Ovary (tissue), 3 donors: ENCODE measurements at regions not wholly inside any gene's neighbourhood (a gene's known extent, or its start where the extent isn't known, plus 50 kb on each side); places are given as distances from the start of the nearest gene placed in this dataset.

Experiments
- CTCF ChIP-seq, 3 donors: fragments of 450-650 bp in 2 of 3; fragments of 200-600 bp in 1 of 3; IDR thresholded peaks; one replicate each; pipeline versions ENCODE4 v1.5.1 to v1.8.0; 2016 to 2022; ENCODE audit warnings: antibody characterized with exemption in 3 of 3, mild to moderate bottlenecking in 1 of 3
- EP300 ChIP-seq: sonication (generic); formaldehyde crosslinking; IDR thresholded peaks from one replicate; pipeline ENCODE4 v1.6.1; 2017; ENCODE audit warnings: antibody characterized with exemption
- donor health status: DM: no; HTN: no; CAD: no.

- TF ChIP-seq EP300: no peak
- TF ChIP-seq CTCF (IDR thresholded peaks at IDR 0.05): no peak
These were observed 143.1 kb upstream of the GAREM1 start for GRCh38 chr18:32613821-32614220.
